K562 (cell line): ENCODE measurements at regions not wholly inside any gene's neighbourhood (a gene's known extent, or its start where the extent isn't known, plus 50 kb on each side); places are given as distances from the start of the nearest gene placed in this dataset.

Source experiments
- CCAR2 ChIP-seq: fragments of 200-400 bp; formaldehyde crosslinking; IDR thresholded peaks from 2 replicates; pipeline ENCODE4 v1.6.1; 2017; ENCODE audit warnings: mild to moderate bottlenecking, low read depth, low read length
- HIVEP1 ChIP-seq: fragments of 250-450 bp; sonication (Bioruptor Pico); IDR thresholded peaks from 2 replicates; pipeline ENCODE4 v1.4.0; 2020; ENCODE audit warnings: mild to moderate bottlenecking
- JUN ChIP-seq, 2 experiments: sonication (generic) in 1 of 2; formaldehyde crosslinking in 1 of 2; IDR thresholded peaks; 2 replicates each; pipeline versions ENCODE4 v1.6.1 to v1.8.0; 2012 to 2022; ENCODE audit warnings: borderline replicate concordance in 2 of 2, mild to moderate bottlenecking in 2 of 2, improper control_type of control experiment in 1 of 2, low read depth in 1 of 2, low read length in 1 of 2, missing genetic modification reagents in 1 of 2
- ZNF140 ChIP-seq: fragments of 250-450 bp; sonication (Bioruptor Pico); IDR thresholded peaks from 2 replicates; pipeline ENCODE4 v1.8.0; 2021; ENCODE audit warnings: moderate library complexity, mild to moderate bottlenecking, inconsistent platforms
- ZNF232 ChIP-seq: sonication (generic); formaldehyde crosslinking; IDR thresholded peaks from 2 replicates; pipeline ENCODE4 v1.8.0; 2022; ENCODE audit warnings: mild to moderate bottlenecking, missing genetic modification reagents
- TF ChIP-seq, protein P1 (sequence below): sonication (generic); formaldehyde crosslinking; IDR thresholded peaks from 2 replicates; pipeline ENCODE4 v1.9.0; 2022; ENCODE audit warnings: mild to moderate bottlenecking, missing genetic modification reagents
- TF ChIP-seq, protein P2 (sequence below): fragments of 250-450 bp; sonication (Bioruptor Pico); IDR thresholded peaks from 2 replicates; pipeline ENCODE4 v1.5.0; 2022; ENCODE audit warnings: mild to moderate bottlenecking
- TF ChIP-seq, protein P3 (sequence below), 2 experiments: fragments of 200-800 bp in 1 of 2; sonication (Bioruptor generic) in 1 of 2; sonication (generic) in 1 of 2; formaldehyde crosslinking in 1 of 2; IDR thresholded peaks in 1 of 2; conservative IDR thresholded peaks in 1 of 2; 2 replicates each; pipeline versions ENCODE4 v1.5.0 to v1.6.1; 2016 to 2020; ENCODE audit warnings: missing compliant biosample characterization in 1 of 2, missing genetic modification characterization in 1 of 2, missing genetic modification reagents in 1 of 2
- TF ChIP-seq, protein P4 (sequence below), 3 experiments: IDR thresholded peaks in 2 of 3; conservative IDR thresholded peaks in 1 of 3; 2 replicates each; pipeline ENCODE4 v1.5.1; 2011 to 2012; ENCODE audit warnings: low read length in 3 of 3, mild to moderate bottlenecking in 3 of 3, control low read depth in 2 of 3, improper control_type of control experiment in 1 of 3, inconsistent platforms in 1 of 3, low read depth in 1 of 3, mixed read lengths in 1 of 3, moderate library complexity in 1 of 3; ENCODE audit not compliant: insufficient read depth in 2 of 3

DNA sequence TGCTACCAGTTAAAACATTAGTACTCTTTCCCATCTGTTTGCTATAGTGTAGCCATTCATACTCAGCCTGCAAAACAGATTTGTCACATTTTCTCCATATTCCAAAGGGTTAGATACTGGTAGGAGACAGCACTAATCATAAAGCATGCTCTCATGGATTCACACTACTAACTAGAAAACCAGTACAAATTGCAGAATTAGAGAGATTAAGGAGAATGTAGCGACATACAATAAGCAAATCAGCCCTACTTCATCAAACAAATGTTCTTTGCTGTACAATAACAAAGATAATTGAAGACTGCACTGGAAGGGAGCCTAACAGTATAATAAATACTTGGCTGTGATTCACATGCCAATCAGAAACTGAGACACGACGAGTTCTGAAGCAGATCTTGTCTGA is 368.0 kb upstream of the PRMT6 start:
- TF ChIP-seq, protein P1, sequence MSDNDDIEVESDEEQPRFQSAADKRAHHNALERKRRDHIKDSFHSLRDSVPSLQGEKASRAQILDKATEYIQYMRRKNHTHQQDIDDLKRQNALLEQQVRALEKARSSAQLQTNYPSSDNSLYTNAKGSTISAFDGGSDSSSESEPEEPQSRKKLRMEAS = no peak
- TF ChIP-seq ZNF140 (CRISPR knock-in tag) (no peak), JUN (IDR thresholded peaks at IDR 0.05; ENCODE audit: borderline replicate concordance, low read depth, low read length) (no peak), JUN (CRISPR knock-in tag; IDR thresholded peaks at IDR 0.05; ENCODE audit: borderline replicate concordance) (no peak), HIVEP1 (CRISPR knock-in tag) (no peak), ZNF232 (no peak), CCAR2 (no peak)
- TF ChIP-seq, protein P2, sequence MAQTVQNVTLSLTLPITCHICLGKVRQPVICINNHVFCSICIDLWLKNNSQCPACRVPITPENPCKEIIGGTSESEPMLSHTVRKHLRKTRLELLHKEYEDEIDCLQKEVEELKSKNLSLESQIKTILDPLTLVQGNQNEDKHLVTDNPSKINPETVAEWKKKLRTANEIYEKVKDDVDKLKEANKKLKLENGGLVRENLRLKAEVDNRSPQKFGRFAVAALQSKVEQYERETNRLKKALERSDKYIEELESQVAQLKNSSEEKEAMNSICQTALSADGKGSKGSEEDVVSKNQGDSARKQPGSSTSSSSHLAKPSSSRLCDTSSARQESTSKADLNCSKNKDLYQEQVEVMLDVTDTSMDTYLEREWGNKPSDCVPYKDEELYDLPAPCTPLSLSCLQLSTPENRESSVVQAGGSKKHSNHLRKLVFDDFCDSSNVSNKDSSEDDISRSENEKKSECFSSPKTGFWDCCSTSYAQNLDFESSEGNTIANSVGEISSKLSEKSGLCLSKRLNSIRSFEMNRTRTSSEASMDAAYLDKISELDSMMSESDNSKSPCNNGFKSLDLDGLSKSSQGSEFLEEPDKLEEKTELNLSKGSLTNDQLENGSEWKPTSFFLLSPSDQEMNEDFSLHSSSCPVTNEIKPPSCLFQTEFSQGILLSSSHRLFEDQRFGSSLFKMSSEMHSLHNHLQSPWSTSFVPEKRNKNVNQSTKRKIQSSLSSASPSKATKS (CRISPR knock-in tag) = no peak
- TF ChIP-seq, protein P3, sequence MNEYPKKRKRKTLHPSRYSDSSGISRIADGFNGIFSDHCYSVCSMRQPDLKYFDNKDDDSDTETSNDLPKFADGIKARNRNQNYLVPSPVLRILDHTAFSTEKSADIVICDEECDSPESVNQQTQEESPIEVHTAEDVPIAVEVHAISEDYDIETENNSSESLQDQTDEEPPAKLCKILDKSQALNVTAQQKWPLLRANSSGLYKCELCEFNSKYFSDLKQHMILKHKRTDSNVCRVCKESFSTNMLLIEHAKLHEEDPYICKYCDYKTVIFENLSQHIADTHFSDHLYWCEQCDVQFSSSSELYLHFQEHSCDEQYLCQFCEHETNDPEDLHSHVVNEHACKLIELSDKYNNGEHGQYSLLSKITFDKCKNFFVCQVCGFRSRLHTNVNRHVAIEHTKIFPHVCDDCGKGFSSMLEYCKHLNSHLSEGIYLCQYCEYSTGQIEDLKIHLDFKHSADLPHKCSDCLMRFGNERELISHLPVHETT (CRISPR knock-in tag; conservative IDR thresholded peaks at IDR 0.05 in 1 of 2, IDR thresholded peaks at IDR 0.05 in 1 of 2) = no peak
- TF ChIP-seq, protein P4, sequence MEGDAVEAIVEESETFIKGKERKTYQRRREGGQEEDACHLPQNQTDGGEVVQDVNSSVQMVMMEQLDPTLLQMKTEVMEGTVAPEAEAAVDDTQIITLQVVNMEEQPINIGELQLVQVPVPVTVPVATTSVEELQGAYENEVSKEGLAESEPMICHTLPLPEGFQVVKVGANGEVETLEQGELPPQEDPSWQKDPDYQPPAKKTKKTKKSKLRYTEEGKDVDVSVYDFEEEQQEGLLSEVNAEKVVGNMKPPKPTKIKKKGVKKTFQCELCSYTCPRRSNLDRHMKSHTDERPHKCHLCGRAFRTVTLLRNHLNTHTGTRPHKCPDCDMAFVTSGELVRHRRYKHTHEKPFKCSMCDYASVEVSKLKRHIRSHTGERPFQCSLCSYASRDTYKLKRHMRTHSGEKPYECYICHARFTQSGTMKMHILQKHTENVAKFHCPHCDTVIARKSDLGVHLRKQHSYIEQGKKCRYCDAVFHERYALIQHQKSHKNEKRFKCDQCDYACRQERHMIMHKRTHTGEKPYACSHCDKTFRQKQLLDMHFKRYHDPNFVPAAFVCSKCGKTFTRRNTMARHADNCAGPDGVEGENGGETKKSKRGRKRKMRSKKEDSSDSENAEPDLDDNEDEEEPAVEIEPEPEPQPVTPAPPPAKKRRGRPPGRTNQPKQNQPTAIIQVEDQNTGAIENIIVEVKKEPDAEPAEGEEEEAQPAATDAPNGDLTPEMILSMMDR (IDR thresholded peaks at IDR 0.05 in 2 of 3, conservative IDR thresholded peaks at IDR 0.05 in 1 of 3; ENCODE audit: insufficient read depth in 2 of 3, low read depth in 1 of 3, low read length in 3 of 3) = no peak
